GM13977 (cell line): ENCODE measurements at regions not wholly inside any gene's neighbourhood (a gene's known extent, or its start where the extent isn't known, plus 50 kb on each side); places are given as distances from the start of the nearest gene placed in this dataset.

Experiments used
- DNase-seq: peaks from one replicate; pipeline ENCODE4 v3.0.0; 2012; ENCODE audit warnings: low spot score
- in situ Hi-C: fragments of 300-500 bp; cut with MboI; formaldehyde crosslinking; loops from one replicate; pipeline ENCODE4 v1.12.0; 2022; ENCODE audit warnings: low sequenced_read_pairs, low pct_unique_long_range_greater_than_20kb, mixed read lengths, inconsistent platforms; ENCODE audit not compliant: unreplicated experiment
- TF ChIP-seq, protein P1 (sequence below): IDR thresholded peaks from 2 replicates; pipeline ENCODE4 v1.5.1; 2012; ENCODE audit warnings: mild to moderate bottlenecking, control low read depth; ENCODE audit not compliant: insufficient read depth; ENCODE audit errors: extremely low read depth, missing control alignments

- no peak for DNase-seq
- in situ Hi-C loops, result no loop called here
- TF ChIP-seq, protein P1, sequence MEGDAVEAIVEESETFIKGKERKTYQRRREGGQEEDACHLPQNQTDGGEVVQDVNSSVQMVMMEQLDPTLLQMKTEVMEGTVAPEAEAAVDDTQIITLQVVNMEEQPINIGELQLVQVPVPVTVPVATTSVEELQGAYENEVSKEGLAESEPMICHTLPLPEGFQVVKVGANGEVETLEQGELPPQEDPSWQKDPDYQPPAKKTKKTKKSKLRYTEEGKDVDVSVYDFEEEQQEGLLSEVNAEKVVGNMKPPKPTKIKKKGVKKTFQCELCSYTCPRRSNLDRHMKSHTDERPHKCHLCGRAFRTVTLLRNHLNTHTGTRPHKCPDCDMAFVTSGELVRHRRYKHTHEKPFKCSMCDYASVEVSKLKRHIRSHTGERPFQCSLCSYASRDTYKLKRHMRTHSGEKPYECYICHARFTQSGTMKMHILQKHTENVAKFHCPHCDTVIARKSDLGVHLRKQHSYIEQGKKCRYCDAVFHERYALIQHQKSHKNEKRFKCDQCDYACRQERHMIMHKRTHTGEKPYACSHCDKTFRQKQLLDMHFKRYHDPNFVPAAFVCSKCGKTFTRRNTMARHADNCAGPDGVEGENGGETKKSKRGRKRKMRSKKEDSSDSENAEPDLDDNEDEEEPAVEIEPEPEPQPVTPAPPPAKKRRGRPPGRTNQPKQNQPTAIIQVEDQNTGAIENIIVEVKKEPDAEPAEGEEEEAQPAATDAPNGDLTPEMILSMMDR, result no peak
Observed at GRCh38 chr2:125839945-125840344, 816.0 kb upstream of the GYPC start.

DNA sequence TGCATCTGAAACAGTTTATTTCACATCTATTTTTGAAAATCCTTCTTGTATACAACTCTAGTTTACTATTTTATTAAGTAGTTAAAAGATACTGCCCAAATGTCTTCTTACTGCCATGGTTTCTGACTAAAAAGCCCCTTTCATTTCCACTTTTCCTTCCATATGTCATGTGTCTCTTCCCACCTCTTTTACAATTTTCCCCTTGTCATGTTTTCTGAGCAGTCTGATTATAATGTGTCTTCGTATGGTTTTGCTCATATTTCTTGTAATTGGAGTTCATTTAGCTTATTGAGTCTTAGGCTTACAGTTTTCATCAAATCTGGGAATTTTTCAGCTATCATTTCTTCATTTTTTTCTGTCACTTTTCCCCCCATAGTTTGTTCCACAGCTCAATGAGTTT is 813.9 kb upstream of the GYPC start:
- no peak for DNase-seq
- in situ Hi-C loops, result no loop called here
- TF ChIP-seq, protein P1, result no peak

GRCh38 chr2:125850541-125850940 is 805.4 kb upstream of the GYPC start:
- TF ChIP-seq, protein P1, result no peak

DNA sequence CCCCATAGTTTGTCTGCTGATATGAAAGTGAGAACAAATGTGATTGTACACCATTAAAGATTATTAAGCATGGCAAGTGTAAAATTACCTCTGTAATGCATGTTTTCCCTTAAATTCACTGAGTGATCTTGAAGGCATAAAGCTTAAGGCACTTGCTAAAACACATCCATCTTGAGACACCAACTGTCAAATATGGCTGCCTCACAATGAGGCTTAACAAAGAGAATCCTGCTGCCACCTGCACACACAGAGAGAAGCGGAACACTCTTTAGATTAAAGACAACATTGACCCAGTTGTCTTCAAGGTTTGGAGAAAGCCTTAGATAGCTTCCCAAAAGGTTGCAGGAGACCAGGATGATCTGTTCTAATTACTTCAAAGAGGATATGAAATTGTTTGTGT is 803.6 kb upstream of the GYPC start:
- TF ChIP-seq, protein P1, result no peak
- DNase-seq, result no peak
- in situ Hi-C loops, result no loop called here

More at GRCh38 chr2:125850541-125850940, 805.4 kb upstream of the GYPC start:
- no peak for DNase-seq
- in situ Hi-C loops, result no loop called here

DNA sequence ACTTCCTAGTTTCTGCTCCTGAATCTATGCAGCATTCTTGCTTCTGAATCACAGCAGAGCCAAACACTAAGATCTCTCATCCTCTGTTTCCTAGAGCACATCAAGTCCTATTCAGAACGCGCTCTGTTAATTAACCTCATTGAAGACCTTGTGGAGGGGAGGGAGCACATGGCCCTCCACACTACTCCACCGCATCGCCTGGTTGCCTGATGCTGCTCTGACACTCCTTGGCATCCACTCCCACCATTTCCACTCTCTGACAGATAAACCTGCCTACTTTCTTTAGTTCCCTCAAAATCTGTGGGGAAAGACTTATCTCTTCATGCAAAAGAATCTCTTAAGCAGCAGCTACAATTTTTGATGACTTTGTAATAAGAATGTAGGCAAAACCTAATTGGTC is 802.3 kb upstream of the GYPC start:
- TF ChIP-seq, protein P1, result no peak
- in situ Hi-C loops, result no loop called here
- no peak for DNase-seq

GRCh38 chr2:125855204-125855603 is 800.8 kb upstream of the GYPC start:
- TF ChIP-seq, protein P1, result no peak
- in situ Hi-C loops, result no loop called here
- no peak for DNase-seq

DNA sequence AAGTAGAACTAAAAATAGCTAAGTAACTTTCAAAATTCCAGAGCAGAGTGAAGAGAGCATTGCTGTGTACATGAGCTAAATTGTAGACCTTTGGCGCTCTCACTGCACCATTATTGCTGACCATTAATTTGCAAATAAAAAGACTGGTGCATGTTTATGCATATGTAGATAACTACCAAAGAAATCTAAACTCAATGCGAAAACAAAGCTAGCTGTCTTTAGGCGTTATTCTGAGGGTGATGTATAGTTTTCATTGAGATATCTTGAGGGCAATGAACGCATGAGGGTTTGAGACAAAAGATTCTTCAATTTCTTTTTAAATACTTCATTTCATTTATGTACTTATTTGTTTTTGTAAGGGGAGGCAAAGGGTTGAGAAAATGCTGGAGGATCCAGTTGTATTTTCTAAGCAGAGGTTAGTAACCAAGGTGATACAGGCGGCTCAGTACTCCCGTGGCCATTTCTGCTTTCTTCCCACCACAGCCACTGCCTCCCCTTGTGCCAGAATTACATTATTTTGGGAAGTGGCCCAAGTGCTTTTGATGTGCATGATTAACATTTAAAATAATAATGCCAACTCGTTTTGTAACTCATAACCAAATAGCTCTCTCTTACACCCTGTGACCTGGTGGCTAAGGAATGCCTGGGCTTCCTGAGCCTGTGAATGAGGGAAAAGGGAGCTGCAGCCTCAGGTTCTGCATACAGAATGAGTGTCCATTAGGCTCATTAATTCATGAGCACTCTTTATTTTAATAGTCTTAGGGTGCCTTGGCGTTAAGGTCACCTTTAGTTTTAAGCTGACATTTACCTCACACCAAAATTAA is 797.8 kb upstream of the GYPC start:
- TF ChIP-seq, protein P1, result no peak
- DNase-seq, result no peak
- in situ Hi-C loops, result no loop called here
